ENCODE measurements at regions not wholly inside any gene's neighbourhood (a gene's known extent, or its start where the extent isn't known, plus 50 kb on each side); places are given as distances from the start of the nearest gene placed in this dataset.

GRCh38 chr1:99086057-99086456 is 81.4 kb upstream of the PLPPR5 start:
- no peaks in the 10 kb centered on the region for H3K36me3 ChIP-seq (ENCODE audit: control insufficient read depth, insufficient read depth, low read length)
- no peak for DNase-seq (ENCODE audit: low read depth)
- no peak for TF ChIP-seq CTCF (IDR thresholded peaks at IDR 0.05; ENCODE audit: insufficient read depth, low read length, poor library complexity, severe bottlenecking)
- H3K27me3 ChIP-seq (ENCODE audit: control insufficient read depth, insufficient read depth, low read length) = no peaks in the 10 kb centered on the region
- no peak overlapping the region for H3K4me3 ChIP-seq (ENCODE audit: low read depth, low read length)

GRCh38 chr1:99098589-99098988 is 93.9 kb upstream of the PLPPR5 start:
- DNase-seq (ENCODE audit: low read depth) = no peak
- no peak for TF ChIP-seq CTCF (IDR thresholded peaks at IDR 0.05; ENCODE audit: insufficient read depth, low read length, poor library complexity, severe bottlenecking)
- Histone ChIP-seq H3K36me3 (ENCODE audit: control insufficient read depth, insufficient read depth, low read length) (no peaks in the 10 kb centered on the region), H3K27me3 (ENCODE audit: control insufficient read depth, insufficient read depth, low read length) (no peaks in the 10 kb centered on the region), H3K4me3 (ENCODE audit: low read depth, low read length) (no peak overlapping the region)

- no peak for TF ChIP-seq CTCF (IDR thresholded peaks at IDR 0.05; ENCODE audit: insufficient read depth, low read length, poor library complexity, severe bottlenecking)
- H3K4me3 ChIP-seq (ENCODE audit: low read depth, low read length) = no peak overlapping the region
- H3K27me3 ChIP-seq (ENCODE audit: control insufficient read depth, insufficient read depth, low read length) = no peaks in the 10 kb centered on the region
- DNase-seq (ENCODE audit: low read depth) = no peak
- no peaks in the 10 kb centered on the region for H3K36me3 ChIP-seq (ENCODE audit: control insufficient read depth, insufficient read depth, low read length)
These were observed 101.6 kb upstream of the PLPPR5 start for GRCh38 chr1:99106274-99106673.

- Histone ChIP-seq H3K27me3 (ENCODE audit: control insufficient read depth, insufficient read depth, low read length) (no peaks in the 10 kb centered on the region), H3K36me3 (ENCODE audit: control insufficient read depth, insufficient read depth, low read length) (no peaks in the 10 kb centered on the region), H3K4me3 (ENCODE audit: low read depth, low read length) (no peak overlapping the region)
- DNase-seq (ENCODE audit: low read depth) = no peak
- no peak for TF ChIP-seq CTCF (IDR thresholded peaks at IDR 0.05; ENCODE audit: insufficient read depth, low read length, poor library complexity, severe bottlenecking)
These were observed 103.0 kb upstream of the PLPPR5 start for GRCh38 chr1:99107680-99108079.

GRCh38 chr1:99110140-99111041 is 105.7 kb upstream of the PLPPR5 start:
- H3K36me3 ChIP-seq (ENCODE audit: control insufficient read depth, insufficient read depth, low read length) = no peaks in the 10 kb centered on the region
- no peak overlapping the region for H3K4me3 ChIP-seq (ENCODE audit: low read depth, low read length)
- no peaks in the 10 kb centered on the region for H3K27me3 ChIP-seq (ENCODE audit: control insufficient read depth, insufficient read depth, low read length)
- TF ChIP-seq CTCF (IDR thresholded peaks at IDR 0.05; ENCODE audit: insufficient read depth, low read length, poor library complexity, severe bottlenecking) = no peak
- DNase-seq (ENCODE audit: low read depth) = no peak

- Histone ChIP-seq H3K27me3 (ENCODE audit: control insufficient read depth, insufficient read depth, low read length) (no peaks in the 10 kb centered on the region), H3K36me3 (ENCODE audit: control insufficient read depth, insufficient read depth, low read length) (no peaks in the 10 kb centered on the region), H3K4me3 (ENCODE audit: low read depth, low read length) (no peak overlapping the region)
- DNase-seq (ENCODE audit: low read depth) = no peak
- no peak for TF ChIP-seq CTCF (IDR thresholded peaks at IDR 0.05; ENCODE audit: insufficient read depth, low read length, poor library complexity, severe bottlenecking)
These were observed 110.6 kb upstream of the PLPPR5 start for GRCh38 chr1:99115231-99115630.
